NB4 (cell line): ENCODE measurements at regions not wholly inside any gene's neighbourhood (a gene's known extent, or its start where the extent isn't known, plus 50 kb on each side); places are given as distances from the start of the nearest gene placed in this dataset.
"Not testable (repeated sequence)": the region's sequence is repeated elsewhere in the genome, so short reads cannot be mapped to it uniquely, and the experiment has no call there.

Experiments
- POLR2A ChIP-seq: IDR thresholded peaks from 2 replicates; pipeline ENCODE4 v1.6.1; 2011; ENCODE audit warnings: mild to moderate bottlenecking; ENCODE audit not compliant: insufficient read length; ENCODE audit errors: extremely low read depth
- TF ChIP-seq, protein P1 (sequence below): IDR thresholded peaks from one replicate; pipeline ENCODE4 v1.5.1; 2012; ENCODE audit warnings: low read depth, low read length
- TF ChIP-seq, protein P2 (sequence below): IDR thresholded peaks from 2 replicates; pipeline ENCODE4 v1.6.1; 2011; ENCODE audit warnings: low read depth, low read length

DNA sequence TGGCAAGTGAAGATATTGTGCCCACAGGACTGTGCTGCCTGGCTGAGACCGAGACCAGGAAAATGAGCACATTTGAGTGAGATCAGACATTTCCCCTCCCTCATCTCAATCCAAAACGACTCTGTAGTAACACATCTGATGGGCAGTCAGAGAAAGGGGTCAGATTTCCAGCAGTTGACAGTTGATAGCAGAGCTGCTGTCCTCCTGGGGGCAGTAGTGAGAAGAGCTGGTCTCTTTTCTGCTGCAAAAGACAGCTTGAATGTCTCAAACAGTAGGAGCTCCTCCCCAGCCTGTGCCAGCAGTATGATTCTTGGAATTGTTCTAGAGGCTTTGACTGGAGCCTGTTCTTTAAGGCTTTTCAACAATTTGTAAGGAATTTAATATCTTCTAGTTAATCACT, 1396.3 kb downstream of the RPIA start:
- TF ChIP-seq, protein P1, sequence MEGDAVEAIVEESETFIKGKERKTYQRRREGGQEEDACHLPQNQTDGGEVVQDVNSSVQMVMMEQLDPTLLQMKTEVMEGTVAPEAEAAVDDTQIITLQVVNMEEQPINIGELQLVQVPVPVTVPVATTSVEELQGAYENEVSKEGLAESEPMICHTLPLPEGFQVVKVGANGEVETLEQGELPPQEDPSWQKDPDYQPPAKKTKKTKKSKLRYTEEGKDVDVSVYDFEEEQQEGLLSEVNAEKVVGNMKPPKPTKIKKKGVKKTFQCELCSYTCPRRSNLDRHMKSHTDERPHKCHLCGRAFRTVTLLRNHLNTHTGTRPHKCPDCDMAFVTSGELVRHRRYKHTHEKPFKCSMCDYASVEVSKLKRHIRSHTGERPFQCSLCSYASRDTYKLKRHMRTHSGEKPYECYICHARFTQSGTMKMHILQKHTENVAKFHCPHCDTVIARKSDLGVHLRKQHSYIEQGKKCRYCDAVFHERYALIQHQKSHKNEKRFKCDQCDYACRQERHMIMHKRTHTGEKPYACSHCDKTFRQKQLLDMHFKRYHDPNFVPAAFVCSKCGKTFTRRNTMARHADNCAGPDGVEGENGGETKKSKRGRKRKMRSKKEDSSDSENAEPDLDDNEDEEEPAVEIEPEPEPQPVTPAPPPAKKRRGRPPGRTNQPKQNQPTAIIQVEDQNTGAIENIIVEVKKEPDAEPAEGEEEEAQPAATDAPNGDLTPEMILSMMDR = peak; percentile 23
- not testable (repeated sequence) for TF ChIP-seq POLR2A
- TF ChIP-seq, protein P2, sequence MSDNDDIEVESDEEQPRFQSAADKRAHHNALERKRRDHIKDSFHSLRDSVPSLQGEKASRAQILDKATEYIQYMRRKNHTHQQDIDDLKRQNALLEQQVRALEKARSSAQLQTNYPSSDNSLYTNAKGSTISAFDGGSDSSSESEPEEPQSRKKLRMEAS = not testable (repeated sequence)
